ENCODE measurements at regions not wholly inside any gene's neighbourhood (a gene's known extent, or its start where the extent isn't known, plus 50 kb on each side); places are given as distances from the start of the nearest gene placed in this dataset.

- no peak overlapping the region for H3K56ac ChIP-seq (ENCODE audit: extremely low read depth, insufficient read depth, low read length)
- H3K36me3 ChIP-seq (ENCODE audit: control insufficient read depth, insufficient read depth, low read length) = no peaks in the 10 kb centered on the region
- no peaks in the 10 kb centered on the region for H3K27me3 ChIP-seq (ENCODE audit: control insufficient read depth, insufficient read depth, low read length)
- no peak overlapping the region for H3K18ac ChIP-seq (ENCODE audit: low read depth, low read length)
- H3K9me3 ChIP-seq (ENCODE audit: control insufficient read depth, insufficient read depth, low read length) = no peaks in the 10 kb centered on the region
- H2BK15ac ChIP-seq (ENCODE audit: low read depth, low read length) = no peak overlapping the region
- no peak overlapping the region for H2BK5ac ChIP-seq (ENCODE audit: low read depth, low read length, poor library complexity, severe bottlenecking)
- ChIA-PET CTCF (no interaction called here), POLR2A (ENCODE audit: unreplicated experiment) (no interaction called here)
- no CpG with 5 or more reads among the region's 1 CpG for WGBS, 2 experiments (ENCODE audit: extremely low coverage in 2 of 2, insufficient read length in 1 of 2)
- no peak overlapping the region for H3K4me3 ChIP-seq (ENCODE audit: insufficient read depth, low read depth, low read length)
- no peak overlapping the region for H3K27ac ChIP-seq (ENCODE audit: insufficient read depth, low read length)
- no peaks in the 10 kb centered on the region for H3K79me1 ChIP-seq (ENCODE audit: low read depth in 1 of 2, low read length in 2 of 2)
- H3K23ac ChIP-seq (ENCODE audit: low read depth, low read length) = no peak overlapping the region
- no peak overlapping the region for H3K4ac ChIP-seq (ENCODE audit: low read depth, low read length)
- no peak overlapping the region for H4K5ac ChIP-seq (ENCODE audit: low read depth, low read length)
- BruUV-seq (replicated peaks) = no TSS peak
- H4K20me1 ChIP-seq (ENCODE audit: insufficient read depth, low read length) = no peaks in the 10 kb centered on the region
- dilution Hi-C loops (cut with HindIII; ENCODE audit: low sequenced_read_pairs, unreplicated experiment) = no loop called here
- in situ Hi-C loops (cut with MboI; ENCODE audit: low sequenced_read_pairs) = no loop called here
- no peak for DNase-seq
- TF ChIP-seq ELK1 (IDR thresholded peaks at IDR 0.05; ENCODE audit: borderline replicate concordance, low read depth, low read length) = no peak
- no peak for TF ChIP-seq BHLHE40 (IDR thresholded peaks at IDR 0.05; ENCODE audit: low read depth, low read length)
- TF ChIP-seq MXI1 (IDR thresholded peaks at IDR 0.05; ENCODE audit: borderline replicate concordance, low read depth, low read length) = no peak
- no peak for TF ChIP-seq MAFK (IDR thresholded peaks at IDR 0.05; ENCODE audit: low read depth, low read length)
- TF ChIP-seq MAZ (IDR thresholded peaks at IDR 0.05; ENCODE audit: borderline replicate concordance, low read depth, low read length) = no peak
- TF ChIP-seq SMC3 (IDR thresholded peaks at IDR 0.05; ENCODE audit: low read depth, low read length) = no peak
- no peak for TF ChIP-seq NFE2L2 (IDR thresholded peaks at IDR 0.05; ENCODE audit: low read depth, low read length)
- TF ChIP-seq CHD1 (IDR thresholded peaks at IDR 0.05; ENCODE audit: low read depth, low read length) = no peak
- no peak for TF ChIP-seq POLR2A (IDR thresholded peaks at IDR 0.05; ENCODE audit: low read depth, low read length)
- TF ChIP-seq CEBPB (IDR thresholded peaks at IDR 0.05; ENCODE audit: low read depth, low read length) = no peak
- TF ChIP-seq RAD21 (IDR thresholded peaks at IDR 0.05; ENCODE audit: low read length) = no peak
- TF ChIP-seq FOS (IDR thresholded peaks at IDR 0.05; ENCODE audit: low read depth, low read length) = no peak
- TF ChIP-seq RFX5 (IDR thresholded peaks at IDR 0.05; ENCODE audit: low read depth, low read length) = no peak
- no peak for TF ChIP-seq RCOR1 (IDR thresholded peaks at IDR 0.05; ENCODE audit: insufficient replicate concordance, low read length)
- no peak for TF ChIP-seq CTCF (conservative IDR thresholded peaks at IDR 0.05; ENCODE audit: low read depth, low read length)
- TF ChIP-seq USF2 (IDR thresholded peaks at IDR 0.05; ENCODE audit: low read depth, low read length) = no peak
- no peak overlapping the region for H2AK9ac ChIP-seq (replicated peaks; ENCODE audit: low read depth, low read length, poor library complexity)
- H3K4me2 ChIP-seq (ENCODE audit: low read depth, low read length) = no peak overlapping the region
- no peaks in the 10 kb centered on the region for H3K9me1 ChIP-seq (ENCODE audit: insufficient read depth, low read length)
- intact Hi-C loops (cut with micrococcal nuclease) = no loop called here
- H2AK5ac ChIP-seq (ENCODE audit: low read depth, low read length) = no peak overlapping the region
- H3K4me1 ChIP-seq (ENCODE audit: control insufficient read depth, insufficient read depth, low read length) = no peaks in the 10 kb centered on the region
- H3K14ac ChIP-seq (replicated peaks; ENCODE audit: low read depth, low read length) = no peak overlapping the region
- H4K8ac ChIP-seq (ENCODE audit: low read depth in 2 of 2, low read length in 2 of 2) = no peak overlapping the region
- no peak overlapping the region for H2BK120ac ChIP-seq (ENCODE audit: low read depth, low read length)
- ATAC-seq (ENCODE audit: low read depth) = no peak
- no peak overlapping the region for H3K9ac ChIP-seq (ENCODE audit: low read depth, low read length)
- no peak overlapping the region for H2AFZ ChIP-seq (replicated peaks; ENCODE audit: low read length, poor library complexity)
- H4K91ac ChIP-seq (ENCODE audit: insufficient read depth, low read depth, low read length) = no peak overlapping the region
- no peak overlapping the region for H2BK20ac ChIP-seq (ENCODE audit: low read depth, low read length)
These were observed 464.5 kb downstream of the GXYLT1 start for GRCh38 chr12:41680155-41680554.

Data from IMR-90 (cell line).